Gastroesophageal sphincter (tissue), 4 donors: ENCODE measurements at regions not wholly inside any gene's neighbourhood (a gene's known extent, or its start where the extent isn't known, plus 50 kb on each side); places are given as distances from the start of the nearest gene placed in this dataset.

Experiments
- ATAC-seq: fragments of 150-250 bp; one replicate; pipeline ENCODE4 v1.9.1; 2016; ENCODE audit warnings: mild to moderate bottlenecking, moderate library complexity
- H3K27ac ChIP-seq, 4 donors: fragments of 200-600 bp; sonication (generic) in 3 of 4; 1 replicate in 3 of 4; 2 replicates in 1 of 4; pipeline ENCODE4 v1.5.1; 2016 to 2019
- H3K27me3 ChIP-seq: fragments of 200-600 bp; sonication (generic); one replicate; pipeline ENCODE4 v1.5.1; 2019
- H3K36me3 ChIP-seq, 2 donors: fragments of 200-600 bp; sonication (generic); one replicate each; pipeline ENCODE4 v1.5.1; 2019; ENCODE audit warnings: control low read depth in 1 of 2
- H3K4me1 ChIP-seq, 3 donors: fragments of 200-600 bp; sonication (generic); 1 replicate in 2 of 3; 2 replicates in 1 of 3; pipeline ENCODE4 v1.5.1; 2016 to 2019; ENCODE audit warnings: control low read depth in 2 of 3
- H3K4me3 ChIP-seq, 2 donors: fragments of 200-600 bp; sonication (generic); one replicate each; pipeline ENCODE4 v1.5.1; 2019; ENCODE audit warnings: mild to moderate bottlenecking in 1 of 2, moderate library complexity in 1 of 2
- H3K9me3 ChIP-seq, 3 donors: fragments of 200-600 bp; sonication (generic); one replicate each; pipeline ENCODE4 v1.5.1; 2017 to 2019; ENCODE audit warnings: control low read depth in 2 of 3
- EP300 ChIP-seq: sonication (generic); formaldehyde crosslinking; IDR thresholded peaks from one replicate; pipeline ENCODE4 v1.6.1; 2017; ENCODE audit warnings: antibody characterized with exemption, mild to moderate bottlenecking
- POLR2A ChIP-seq, 2 donors: fragments of 450-650 bp; IDR thresholded peaks; one replicate each; pipeline ENCODE4 v1.6.1; 2017; ENCODE audit warnings: antibody characterized with exemption in 2 of 2, mild to moderate bottlenecking in 2 of 2, moderate library complexity in 1 of 2
- POLR2AphosphoS5 ChIP-seq: sonication (generic); formaldehyde crosslinking; IDR thresholded peaks from one replicate; pipeline ENCODE4 v1.6.1; 2017; ENCODE audit warnings: antibody characterized with exemption
- WGBS, 2 donors: methylation state at CpG; one replicate each; pipeline ENCODE4 v1.1.5; 2018; ENCODE audit warnings: low coverage in 1 of 2; 5-methylcytosine and 5-hydroxymethylcytosine counted together
- TF ChIP-seq, protein P1 (sequence below), 4 experiments: fragments of 200-600 bp in 2 of 4; fragments of 450-650 bp in 2 of 4; sonication (generic) in 1 of 4; IDR thresholded peaks; one replicate each; pipeline ENCODE4 v1.5.1; 2017 to 2019; ENCODE audit warnings: antibody characterized with exemption in 4 of 4, mild to moderate bottlenecking in 2 of 4, moderate library complexity in 2 of 4

GRCh38 chr1:176285996-176286395, 78.9 kb upstream of the COP1 start:
- 72 to 76% methylated on average over 3 of the region's 3 CpGs for WGBS, 2 donors
- no peaks in the 10 kb centered on the region for H3K36me3 ChIP-seq
- H3K27ac ChIP-seq: no peak overlapping the region
- H3K27me3 ChIP-seq: no peaks in the 10 kb centered on the region
- no peak overlapping the region for H3K4me3 ChIP-seq
- ATAC-seq: no peak
- TF ChIP-seq EP300: no peak
- TF ChIP-seq, protein P1, sequence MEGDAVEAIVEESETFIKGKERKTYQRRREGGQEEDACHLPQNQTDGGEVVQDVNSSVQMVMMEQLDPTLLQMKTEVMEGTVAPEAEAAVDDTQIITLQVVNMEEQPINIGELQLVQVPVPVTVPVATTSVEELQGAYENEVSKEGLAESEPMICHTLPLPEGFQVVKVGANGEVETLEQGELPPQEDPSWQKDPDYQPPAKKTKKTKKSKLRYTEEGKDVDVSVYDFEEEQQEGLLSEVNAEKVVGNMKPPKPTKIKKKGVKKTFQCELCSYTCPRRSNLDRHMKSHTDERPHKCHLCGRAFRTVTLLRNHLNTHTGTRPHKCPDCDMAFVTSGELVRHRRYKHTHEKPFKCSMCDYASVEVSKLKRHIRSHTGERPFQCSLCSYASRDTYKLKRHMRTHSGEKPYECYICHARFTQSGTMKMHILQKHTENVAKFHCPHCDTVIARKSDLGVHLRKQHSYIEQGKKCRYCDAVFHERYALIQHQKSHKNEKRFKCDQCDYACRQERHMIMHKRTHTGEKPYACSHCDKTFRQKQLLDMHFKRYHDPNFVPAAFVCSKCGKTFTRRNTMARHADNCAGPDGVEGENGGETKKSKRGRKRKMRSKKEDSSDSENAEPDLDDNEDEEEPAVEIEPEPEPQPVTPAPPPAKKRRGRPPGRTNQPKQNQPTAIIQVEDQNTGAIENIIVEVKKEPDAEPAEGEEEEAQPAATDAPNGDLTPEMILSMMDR (IDR thresholded peaks at IDR 0.05): no peak
- no peak for TF ChIP-seq POLR2A (IDR thresholded peaks at IDR 0.05)
- TF ChIP-seq POLR2AphosphoS5: no peak
- H3K9me3 ChIP-seq: peaks cover 0 to 32% (median 0%) of the 10 kb centered on the region in 3 donors
- no peaks in the 10 kb centered on the region for H3K4me1 ChIP-seq

DNA sequence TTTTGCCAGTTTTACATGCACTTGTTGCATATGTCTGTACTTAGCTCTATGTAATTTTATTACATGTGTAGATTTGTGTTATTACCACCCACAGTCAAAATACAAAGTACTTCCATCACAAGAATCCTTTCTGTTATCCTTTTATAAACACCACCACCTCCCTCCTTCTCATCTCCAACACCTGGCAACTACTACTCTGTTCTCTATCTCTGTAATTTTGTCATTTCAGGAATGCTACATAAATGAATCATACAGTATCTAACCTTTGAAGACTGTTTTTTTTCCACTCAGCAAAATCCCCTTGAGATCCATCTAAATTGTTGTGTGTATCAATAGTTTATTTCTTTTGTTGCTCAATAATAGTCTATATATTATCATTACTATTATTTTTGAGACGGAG, 64.5 kb upstream of the COP1 start:
- ATAC-seq: no peak
- Histone ChIP-seq H3K27ac (no peak overlapping the region), H3K27me3 (no peaks in the 10 kb centered on the region), H3K36me3 (no peaks in the 10 kb centered on the region), H3K9me3 (peaks cover 0 to 12% (median 0%) of the 10 kb centered on the region in 3 donors), H3K4me3 (no peak overlapping the region), H3K4me1 (no peaks in the 10 kb centered on the region)
- TF ChIP-seq, protein P1 (IDR thresholded peaks at IDR 0.05): no peak
- no peak for TF ChIP-seq EP300
- no peak for TF ChIP-seq POLR2A (IDR thresholded peaks at IDR 0.05)
- TF ChIP-seq POLR2AphosphoS5: no peak
- 53 to 93% methylated on average over 1 of the region's 1 CpG for WGBS, 2 donors
